NCI-H69 (cell line): ENCODE measurements at regions not wholly inside any gene's neighbourhood (a gene's known extent, or its start where the extent isn't known, plus 50 kb on each side); places are given as distances from the start of the nearest gene placed in this dataset.
A peak's percentile ranks its signal among the peaks of the same experiment; 100 is the strongest.

ENCODE experiments used
- DNase-seq: peaks from one replicate; lab custom pipeline; 2025; lab: John Stamatoyannopoulos, UW

DNA sequence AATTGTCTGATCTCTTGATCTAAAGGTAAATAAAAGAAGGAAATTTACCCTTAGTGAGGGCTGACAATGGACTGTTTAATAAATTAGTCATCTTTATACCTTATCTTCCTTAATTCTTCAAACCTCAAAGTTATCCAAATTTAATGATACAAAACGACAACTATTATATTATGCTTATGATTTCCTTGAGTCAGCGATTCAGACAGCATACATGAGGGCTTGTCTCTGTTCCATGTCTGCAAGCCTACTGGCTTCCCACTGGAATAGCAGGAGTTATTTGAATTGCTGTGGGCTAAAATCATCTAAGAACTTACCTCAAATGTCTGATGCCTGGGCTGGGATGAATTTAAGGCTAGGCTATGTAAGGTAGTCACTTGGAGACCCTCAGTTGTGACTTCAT is 197.2 kb upstream of the MDGA2 start:
- DNase-seq = no peak

DNA sequence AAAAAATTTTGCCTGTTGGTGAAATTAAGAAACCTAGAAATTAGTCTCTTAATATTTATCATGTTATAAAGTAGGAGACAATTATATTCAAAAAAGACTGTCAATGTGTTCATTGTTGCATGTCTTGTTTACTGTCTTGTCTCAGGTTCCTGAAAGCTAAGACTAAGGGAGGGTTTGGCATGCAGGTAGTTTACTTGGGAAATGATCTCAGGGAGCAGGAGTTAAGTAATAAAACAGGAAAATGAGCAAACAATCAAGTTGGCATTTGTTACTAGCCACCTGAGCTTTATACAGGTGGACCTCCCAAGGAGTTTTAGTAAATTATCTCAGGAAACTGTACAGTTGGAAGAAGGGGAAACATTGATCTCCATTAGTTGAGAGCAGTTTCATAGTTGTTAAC is 188.0 kb upstream of the MDGA2 start:
- DNase-seq = peak; percentile 73

DNA sequence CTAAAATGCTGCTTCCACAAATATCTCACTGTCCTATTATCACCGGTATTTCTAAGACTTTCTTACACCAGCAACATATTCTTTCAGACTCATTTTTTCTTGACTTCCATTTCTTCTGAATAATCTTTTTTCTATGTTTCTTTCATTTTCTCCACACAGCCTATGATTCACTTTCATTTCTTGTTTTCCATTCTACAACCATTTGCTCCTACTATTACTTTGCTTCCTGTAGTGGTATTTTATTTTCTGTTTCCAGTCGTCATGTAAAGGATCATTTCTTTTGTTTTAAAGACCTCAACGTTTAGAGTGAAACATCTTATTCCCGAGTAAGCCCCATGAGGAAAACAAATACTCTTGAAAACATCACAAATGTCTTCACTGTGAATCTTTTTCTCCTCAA is 182.2 kb upstream of the MDGA2 start:
- no peak for DNase-seq

- no peak for DNase-seq
These were observed 176.9 kb upstream of the MDGA2 start for GRCh38 chr14:47852278-47852677.

GRCh38 chr14:47846008-47846407 is 170.6 kb upstream of the MDGA2 start:
- DNase-seq = no peak

- DNase-seq = no peak
These were observed 167.8 kb upstream of the MDGA2 start for GRCh38 chr14:47843236-47843635.

GRCh38 chr14:47833011-47833410 is 157.6 kb upstream of the MDGA2 start:
- peak; percentile 23 for DNase-seq

- DNase-seq = peak; percentile 45
These were observed 151.4 kb upstream of the MDGA2 start for GRCh38 chr14:47826809-47827208.

GRCh38 chr14:47822326-47822725 is 146.9 kb upstream of the MDGA2 start:
- peak; percentile 45 for DNase-seq

GRCh38 chr14:47821135-47821534 is 145.7 kb upstream of the MDGA2 start:
- DNase-seq = peak; percentile 41

DNA sequence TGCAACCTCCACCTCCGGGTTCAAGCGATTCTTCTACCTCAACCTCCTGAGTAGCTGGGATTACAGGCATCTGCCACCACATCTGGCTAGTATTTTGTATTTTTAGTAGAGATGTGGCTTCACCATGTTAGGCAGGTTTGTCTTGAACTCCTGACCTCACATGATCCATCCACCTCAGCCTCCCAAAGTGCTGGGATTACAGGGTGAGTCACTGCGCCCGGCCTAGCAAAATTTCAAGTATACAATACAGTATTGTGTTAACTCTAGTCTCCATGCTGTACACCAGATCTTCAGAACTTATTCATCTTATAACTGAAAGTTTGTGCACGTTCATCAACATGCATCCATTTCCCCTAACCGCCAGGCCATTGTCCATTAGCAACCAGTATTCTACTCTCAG is 115.1 kb upstream of the MDGA2 start:
- no peak for DNase-seq

DNA sequence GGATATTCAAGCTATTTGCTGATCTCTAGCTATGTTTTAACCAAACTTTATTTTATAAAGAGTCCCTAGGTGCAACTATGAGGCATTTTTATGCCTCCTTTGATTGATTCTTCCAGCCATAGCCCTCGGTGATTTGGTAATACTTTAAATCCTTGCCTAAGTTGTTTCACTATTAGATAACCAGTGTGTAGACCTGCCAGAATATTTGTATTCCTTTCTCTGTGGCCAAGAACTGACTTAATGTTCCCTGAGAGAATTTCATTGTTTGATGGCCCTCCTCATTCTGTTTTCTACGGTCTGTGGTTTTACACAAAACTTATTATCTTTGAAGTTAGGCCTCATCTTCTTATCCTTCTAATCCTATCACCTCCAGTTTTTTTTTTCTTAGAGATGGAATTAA is 109.7 kb upstream of the MDGA2 start:
- DNase-seq = no peak

DNA sequence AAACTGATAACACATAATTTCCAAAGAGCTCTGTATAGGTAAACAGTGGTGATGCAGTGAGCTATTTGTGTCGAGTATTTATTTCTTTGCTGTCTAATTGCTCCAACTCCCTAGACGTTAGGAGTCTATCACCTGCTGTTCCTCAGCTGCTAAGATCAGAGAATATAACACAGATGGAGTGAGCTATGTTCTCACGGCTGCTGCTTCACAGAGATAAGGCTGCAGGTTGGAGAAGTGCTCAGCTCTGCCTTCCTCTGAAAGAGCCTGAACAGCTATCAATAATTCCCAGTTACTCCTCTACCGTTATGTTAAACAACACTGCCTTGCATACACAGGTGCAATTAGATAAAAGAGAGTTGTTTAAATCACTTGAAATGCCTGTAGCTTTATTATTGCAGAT is 103.2 kb upstream of the MDGA2 start:
- DNase-seq = peak; percentile 97

DNA sequence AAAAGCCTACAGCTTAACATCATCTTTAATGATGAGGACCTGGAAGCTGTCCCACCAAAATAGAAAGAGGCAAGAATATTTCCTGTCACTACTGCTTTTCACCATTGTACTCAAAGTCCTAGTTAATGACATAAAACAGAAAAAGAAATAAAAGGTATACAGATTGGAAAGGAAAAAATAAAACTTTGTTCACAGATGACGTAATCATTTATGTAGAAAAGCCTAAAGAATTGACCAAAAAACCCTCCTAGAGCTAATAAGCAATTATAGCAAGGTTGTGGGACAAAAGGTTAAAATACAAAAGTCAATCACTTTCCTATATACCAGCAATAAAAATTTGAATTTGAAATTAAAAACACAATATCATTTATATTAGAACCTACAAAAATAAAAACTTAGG is 97.2 kb upstream of the MDGA2 start:
- DNase-seq = no peak

- no peak for DNase-seq
These were observed 87.9 kb upstream of the MDGA2 start for GRCh38 chr14:47763188-47763854.

- DNase-seq = no peak
These were observed 71.6 kb upstream of the MDGA2 start for GRCh38 chr14:47746986-47747385.

DNA sequence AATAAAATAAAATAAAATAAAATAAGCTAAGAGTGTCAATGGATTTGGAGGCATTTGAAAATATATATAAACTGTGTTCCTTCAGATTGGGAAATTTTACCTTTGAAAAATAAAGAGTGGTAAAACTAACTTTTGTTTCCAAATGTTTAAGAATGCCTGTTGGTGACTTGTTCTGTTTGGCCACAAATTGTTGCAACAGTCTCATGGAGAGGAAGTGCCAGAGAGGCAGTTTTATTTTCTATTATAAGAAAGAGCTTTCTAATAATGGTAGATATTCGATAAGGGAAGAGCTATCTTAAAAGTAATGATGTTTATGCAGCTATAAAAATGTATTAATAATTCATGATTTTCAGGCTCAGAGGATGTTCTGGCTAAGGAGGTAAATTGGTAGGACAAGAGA is 68.8 kb upstream of the MDGA2 start:
- no peak for DNase-seq

- DNase-seq = no peak
These were observed 64.1 kb upstream of the MDGA2 start for GRCh38 chr14:47739541-47739940.

- DNase-seq = no peak
These were observed 54.9 kb upstream of the MDGA2 start for GRCh38 chr14:47730296-47730695.
